DMS 273 (cell line): ENCODE measurements at regions not wholly inside any gene's neighbourhood (a gene's known extent, or its start where the extent isn't known, plus 50 kb on each side); places are given as distances from the start of the nearest gene placed in this dataset.

ENCODE experiments used
- DNase-seq: peaks from one replicate; lab custom pipeline; 2025; ENCODE audit not compliant: unreplicated experiment; lab: John Stamatoyannopoulos, UW

- DNase-seq, result no peak
These were observed 55.7 kb upstream of the PHACTR2 start for GRCh38 chr6:143621876-143622605.

GRCh38 chr6:143621159-143621873, 56.4 kb upstream of the PHACTR2 start:
- no peak for DNase-seq

GRCh38 chr6:143620447-143620846, 57.3 kb upstream of the PHACTR2 start:
- peak; percentile 30 for DNase-seq

GRCh38 chr6:143619824-143620401, 57.9 kb upstream of the PHACTR2 start:
- no peak for DNase-seq

GRCh38 chr6:143616741-143617140, 61.0 kb upstream of the PHACTR2 start:
- no peak for DNase-seq

GRCh38 chr6:143615785-143616184, 62.0 kb upstream of the PHACTR2 start:
- DNase-seq, result no peak

- no peak for DNase-seq
These were observed 63.5 kb upstream of the PHACTR2 start for GRCh38 chr6:143614235-143614634.

GRCh38 chr6:143613749-143614148, 64.0 kb upstream of the PHACTR2 start:
- DNase-seq, result no peak

GRCh38 chr6:143612186-143612585, 65.6 kb upstream of the PHACTR2 start:
- no peak for DNase-seq

- DNase-seq, result no peak
These were observed 66.2 kb upstream of the PHACTR2 start for GRCh38 chr6:143611580-143611979.

- no peak for DNase-seq
These were observed 67.8 kb upstream of the PHACTR2 start for GRCh38 chr6:143609972-143610371.

GRCh38 chr6:143609501-143609900, 68.3 kb upstream of the PHACTR2 start:
- no peak for DNase-seq

- no peak for DNase-seq
These were observed 68.9 kb upstream of the PHACTR2 start for GRCh38 chr6:143608906-143609305.

GRCh38 chr6:143607974-143608373, 69.8 kb upstream of the PHACTR2 start:
- peak; percentile 41 for DNase-seq

- no peak for DNase-seq
These were observed 70.6 kb upstream of the PHACTR2 start for GRCh38 chr6:143607168-143607567.

- no peak for DNase-seq
These were observed 71.8 kb upstream of the PHACTR2 start for GRCh38 chr6:143605906-143606521.

- DNase-seq, result no peak
These were observed 74.3 kb upstream of the PHACTR2 start for GRCh38 chr6:143603455-143603854.

GRCh38 chr6:143601504-143601903, 76.3 kb upstream of the PHACTR2 start:
- peak; percentile 74 for DNase-seq

- DNase-seq, result no peak
These were observed 76.9 kb upstream of the PHACTR2 start for GRCh38 chr6:143600821-143601220.

- no peak for DNase-seq
These were observed 79.2 kb upstream of the PHACTR2 start for GRCh38 chr6:143598466-143599080.

- no peak for DNase-seq
These were observed 80.9 kb upstream of the PHACTR2 start for GRCh38 chr6:143596866-143597265.
